RWPE1 (cell line): ENCODE measurements at regions not wholly inside any gene's neighbourhood (a gene's known extent, or its start where the extent isn't known, plus 50 kb on each side); places are given as distances from the start of the nearest gene placed in this dataset.

Source experiments
- CTCF ChIA-PET: fragments of 350-600 bp; sonication (Branson Sonifier 250); formaldehyde crosslinking; extraction: SDS; loops from one replicate; lab custom pipeline; 2021; lab: Yijun Ruan, JAX
- POLR2A ChIA-PET: fragments of 400-600 bp; formaldehyde crosslinking; extraction: SDS; loops from one replicate; lab custom pipeline; 2020; ENCODE audit warnings: antibody characterized with exemption; ENCODE audit not compliant: low non-redundant PET; lab: Yijun Ruan, JAX
- DNase-seq: peaks from one replicate; pipeline ENCODE4 v3.0.0; 2012; ENCODE audit warnings: low spot score
- H3K27ac ChIP-seq: fragments of 450-650 bp; 2 replicates; pipeline ENCODE4 v1.5.1; 2017
- TF ChIP-seq, protein P1 (sequence below): fragments of 450-650 bp; conservative IDR thresholded peaks from 2 replicates; pipeline ENCODE4 v1.5.1; 2017; ENCODE audit warnings: low read depth, mild to moderate bottlenecking

DNA sequence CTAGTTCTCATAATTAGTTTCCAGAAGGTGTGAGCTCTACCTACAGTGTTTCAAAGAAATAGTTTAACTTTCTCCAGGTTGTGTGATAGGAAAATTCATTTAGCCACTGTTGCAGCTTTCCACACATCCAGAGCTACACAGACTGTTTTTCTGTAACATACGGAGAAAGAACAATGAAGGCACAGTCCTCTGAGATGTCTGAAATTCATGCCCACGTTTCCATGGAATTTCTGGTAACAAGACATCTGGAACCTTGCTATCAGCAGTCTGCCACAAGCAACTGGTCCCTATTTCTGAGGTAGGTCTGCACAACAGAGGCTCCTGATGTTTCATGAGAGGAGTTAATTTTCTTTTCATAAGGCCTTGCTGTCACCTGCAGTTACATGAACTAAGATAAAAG, 273.3 kb upstream of the C11orf87 start:
- ChIA-PET POLR2A (no interaction called here), CTCF (no interaction called here)
- TF ChIP-seq, protein P1, sequence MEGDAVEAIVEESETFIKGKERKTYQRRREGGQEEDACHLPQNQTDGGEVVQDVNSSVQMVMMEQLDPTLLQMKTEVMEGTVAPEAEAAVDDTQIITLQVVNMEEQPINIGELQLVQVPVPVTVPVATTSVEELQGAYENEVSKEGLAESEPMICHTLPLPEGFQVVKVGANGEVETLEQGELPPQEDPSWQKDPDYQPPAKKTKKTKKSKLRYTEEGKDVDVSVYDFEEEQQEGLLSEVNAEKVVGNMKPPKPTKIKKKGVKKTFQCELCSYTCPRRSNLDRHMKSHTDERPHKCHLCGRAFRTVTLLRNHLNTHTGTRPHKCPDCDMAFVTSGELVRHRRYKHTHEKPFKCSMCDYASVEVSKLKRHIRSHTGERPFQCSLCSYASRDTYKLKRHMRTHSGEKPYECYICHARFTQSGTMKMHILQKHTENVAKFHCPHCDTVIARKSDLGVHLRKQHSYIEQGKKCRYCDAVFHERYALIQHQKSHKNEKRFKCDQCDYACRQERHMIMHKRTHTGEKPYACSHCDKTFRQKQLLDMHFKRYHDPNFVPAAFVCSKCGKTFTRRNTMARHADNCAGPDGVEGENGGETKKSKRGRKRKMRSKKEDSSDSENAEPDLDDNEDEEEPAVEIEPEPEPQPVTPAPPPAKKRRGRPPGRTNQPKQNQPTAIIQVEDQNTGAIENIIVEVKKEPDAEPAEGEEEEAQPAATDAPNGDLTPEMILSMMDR: no peak
- H3K27ac ChIP-seq: no peak overlapping the region
- no peak for DNase-seq

- DNase-seq: no peak
- no peak overlapping the region for H3K27ac ChIP-seq
- TF ChIP-seq, protein P1: no peak
- ChIA-PET CTCF (interaction anchor here (0.6 kb wide), 2 partner anchors 61 to 399 kb away, joined by 3 read pairs; no protein-coding TSS in a partner anchor), POLR2A (no interaction called here)
These were observed 271.4 kb upstream of the C11orf87 start for GRCh38 chr11:109150581-109150980.

DNA sequence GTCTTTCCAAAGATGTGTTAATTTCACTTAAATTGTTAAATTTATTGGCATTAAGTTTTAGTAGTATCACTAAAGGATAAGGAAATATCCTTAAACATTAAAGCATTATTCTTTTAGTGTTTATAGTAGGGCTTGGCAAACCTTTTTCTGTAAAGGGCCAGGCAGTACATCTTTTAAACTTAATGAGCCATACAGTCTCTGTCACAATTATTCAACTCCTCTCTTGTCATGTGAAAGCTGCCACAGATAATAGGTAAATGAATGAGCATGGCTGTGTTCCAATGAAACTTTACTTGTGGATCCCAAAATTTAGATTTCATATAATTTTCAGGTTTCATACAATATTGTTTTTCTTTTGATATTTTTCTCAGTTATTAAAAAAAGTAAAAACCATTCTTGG, 268.2 kb upstream of the C11orf87 start:
- ChIA-PET POLR2A (no interaction called here), CTCF (no interaction called here)
- TF ChIP-seq, protein P1: no peak
- no peak for DNase-seq
- H3K27ac ChIP-seq: no peak overlapping the region

GRCh38 chr11:109155291-109155690, 266.7 kb upstream of the C11orf87 start:
- CTCF ChIA-PET: no interaction called here
- POLR2A ChIA-PET: no interaction called here
- H3K27ac ChIP-seq: no peak overlapping the region
- TF ChIP-seq, protein P1: no peak
- no peak for DNase-seq

- POLR2A ChIA-PET: no interaction called here
- no peak overlapping the region for H3K27ac ChIP-seq
- DNase-seq: no peak
- CTCF ChIA-PET: no interaction called here
- TF ChIP-seq, protein P1: no peak
These were observed 257.0 kb upstream of the C11orf87 start for GRCh38 chr11:109165035-109165434.

GRCh38 chr11:109166441-109166840, 255.5 kb upstream of the C11orf87 start:
- TF ChIP-seq, protein P1: no peak
- ChIA-PET POLR2A (no interaction called here), CTCF (interaction anchor here (0.7 kb wide), 1 partner anchor 53 kb away, joined by 3 read pairs; no protein-coding TSS in a partner anchor)
- no peak overlapping the region for H3K27ac ChIP-seq
- DNase-seq: no peak
